IPS-NIHi7 (cell line): ENCODE measurements at regions not wholly inside any gene's neighbourhood (a gene's known extent, or its start where the extent isn't known, plus 50 kb on each side); places are given as distances from the start of the nearest gene placed in this dataset.

ENCODE experiments used
- DNase-seq: peaks from one replicate; pipeline ENCODE4 v3.0.0; 2012; ENCODE audit warnings: mixed read lengths; ENCODE audit errors: extremely low spot score

- no peak for DNase-seq
Observed at GRCh38 chrX:42725196-42725595, 52.8 kb downstream of the PPP1R2C start.

GRCh38 chrX:42720209-42720608 lies 57.8 kb downstream of the PPP1R2C start:
- DNase-seq, result no peak

- no peak for DNase-seq
Observed at GRCh38 chrX:42715701-42716262, 62.2 kb downstream of the PPP1R2C start.

- peak; percentile 87 for DNase-seq
Observed at GRCh38 chrX:42714981-42715700, 62.8 kb downstream of the PPP1R2C start.

GRCh38 chrX:42710452-42710851 lies 67.5 kb downstream of the PPP1R2C start:
- no peak for DNase-seq

- DNase-seq, result no peak
Observed at GRCh38 chrX:42708222-42708621, 69.7 kb downstream of the PPP1R2C start.

- no peak for DNase-seq
Observed at GRCh38 chrX:42707742-42708141, 70.2 kb downstream of the PPP1R2C start.

GRCh38 chrX:42704454-42704853 lies 73.5 kb downstream of the PPP1R2C start:
- no peak for DNase-seq

- no peak for DNase-seq
Observed at GRCh38 chrX:42697544-42697943, 80.4 kb downstream of the PPP1R2C start.

- no peak for DNase-seq
Observed at GRCh38 chrX:42696536-42697124, 81.3 kb downstream of the PPP1R2C start.

- no peak for DNase-seq
Observed at GRCh38 chrX:42695800-42696358, 82.1 kb downstream of the PPP1R2C start.

GRCh38 chrX:42694260-42694815 lies 83.6 kb downstream of the PPP1R2C start:
- no peak for DNase-seq

- no peak for DNase-seq
Observed at GRCh38 chrX:42691196-42691595, 86.8 kb downstream of the PPP1R2C start.

GRCh38 chrX:42686706-42687105 lies 91.3 kb downstream of the PPP1R2C start:
- DNase-seq, result no peak

- no peak for DNase-seq
Observed at GRCh38 chrX:42686296-42686695, 91.7 kb downstream of the PPP1R2C start.

GRCh38 chrX:42684065-42684464 lies 93.9 kb downstream of the PPP1R2C start:
- no peak for DNase-seq

- DNase-seq, result peak; percentile 54
Observed at GRCh38 chrX:42680666-42681065, 97.3 kb downstream of the PPP1R2C start.

GRCh38 chrX:42678133-42678532 lies 99.8 kb downstream of the PPP1R2C start:
- no peak for DNase-seq

- DNase-seq, result no peak
Observed at GRCh38 chrX:42673301-42673810, 104.6 kb downstream of the PPP1R2C start.

- no peak for DNase-seq
Observed at GRCh38 chrX:42664680-42665079, 113.3 kb downstream of the PPP1R2C start.

GRCh38 chrX:42628471-42628870 lies 149.5 kb downstream of the PPP1R2C start:
- no peak for DNase-seq

- DNase-seq, result no peak
Observed at GRCh38 chrX:42627891-42628290, 150.1 kb downstream of the PPP1R2C start.
